Kidney capillary endothelial cell (primary cell): ENCODE measurements at regions not wholly inside any gene's neighbourhood (a gene's known extent, or its start where the extent isn't known, plus 50 kb on each side); places are given as distances from the start of the nearest gene placed in this dataset.
"Not testable (repeated sequence)": the region's sequence is repeated elsewhere in the genome, so short reads cannot be mapped to it uniquely, and the experiment has no call there.

Experiments used
- DNase-seq: peaks from one replicate; pipeline ENCODE4 v3.0.0-alpha.2; 2018; ENCODE audit warnings: low spot score

- DNase-seq, result not testable (repeated sequence)
These were observed 605.9 kb downstream of the KCNT2 start for GRCh38 chr1:196002296-196002695.

GRCh38 chr1:196001188-196001587, 607.1 kb downstream of the KCNT2 start:
- DNase-seq, result no peak

- DNase-seq, result no peak
These were observed 609.2 kb downstream of the KCNT2 start for GRCh38 chr1:195999022-195999421.

- peak; percentile 4 for DNase-seq
These were observed 626.6 kb downstream of the KCNT2 start for GRCh38 chr1:195981448-195982139.

- DNase-seq, result no peak
These were observed 628.6 kb downstream of the KCNT2 start for GRCh38 chr1:195979646-195980045.

GRCh38 chr1:195973311-195973904, 634.8 kb downstream of the KCNT2 start:
- DNase-seq, result no peak

GRCh38 chr1:195971589-195971988, 636.7 kb downstream of the KCNT2 start:
- DNase-seq, result no peak

GRCh38 chr1:195970209-195970608, 638.0 kb downstream of the KCNT2 start:
- DNase-seq, result no peak

- DNase-seq, result no peak
These were observed 642.8 kb downstream of the KCNT2 start for GRCh38 chr1:195965475-195965874.

GRCh38 chr1:195965036-195965435, 643.2 kb downstream of the KCNT2 start:
- no peak for DNase-seq

- DNase-seq, result no peak
These were observed 643.7 kb downstream of the KCNT2 start for GRCh38 chr1:195964516-195964915.

- no peak for DNase-seq
These were observed 646.2 kb downstream of the KCNT2 start for GRCh38 chr1:195962051-195962450.

GRCh38 chr1:195960580-195960979, 647.7 kb downstream of the KCNT2 start:
- no peak for DNase-seq

- no peak for DNase-seq
These were observed 650.1 kb downstream of the KCNT2 start for GRCh38 chr1:195958131-195958530.

GRCh38 chr1:195956845-195957244, 651.4 kb downstream of the KCNT2 start:
- DNase-seq, result no peak

GRCh38 chr1:195954848-195955247, 653.4 kb downstream of the KCNT2 start:
- no peak for DNase-seq

GRCh38 chr1:195951313-195951712, 656.9 kb downstream of the KCNT2 start:
- no peak for DNase-seq

GRCh38 chr1:195948123-195948895, 659.9 kb downstream of the KCNT2 start:
- DNase-seq, result no peak

GRCh38 chr1:195946500-195946899, 661.7 kb downstream of the KCNT2 start:
- no peak for DNase-seq

- DNase-seq, result no peak
These were observed 666.4 kb downstream of the KCNT2 start for GRCh38 chr1:195941795-195942194.

GRCh38 chr1:195941314-195941713, 666.9 kb downstream of the KCNT2 start:
- no peak for DNase-seq

- no peak for DNase-seq
These were observed 668.4 kb downstream of the KCNT2 start for GRCh38 chr1:195939844-195940243.
